K562 (cell line): ENCODE measurements at regions not wholly inside any gene's neighbourhood (a gene's known extent, or its start where the extent isn't known, plus 50 kb on each side); places are given as distances from the start of the nearest gene placed in this dataset.

ENCODE experiments used
- ATAC-seq: fragments of 200-7000 bp; cut with Tn5 transposase; 3 replicates; pipeline ENCODE4 v1.9.1; 2020; ENCODE audit warnings: moderate library complexity
- BruUV-seq: library from RNA; stranded (reverse); fragments of 400-500 nt; replicated peaks from 2 replicates; lab custom pipeline; 2021; lab: Mats Ljungman, UMichigan
- CTCF ChIA-PET: fragments of 300-600 bp; formaldehyde crosslinking; extraction: SDS; loops from one replicate; lab custom pipeline; 2021; ENCODE audit warnings: low intra/inter-chr PET ratio; lab: Yijun Ruan, JAX
- POLR2A ChIA-PET: fragments of 300-600, 350-650 bp; sonication (Branson Sonifier 250); formaldehyde crosslinking; extraction: SDS; loops from one replicate; lab custom pipeline; 2021; ENCODE audit warnings: antibody characterized with exemption, inconsistent platforms; lab: Yijun Ruan, JAX
- DNase-seq, 4 experiments: peaks; one replicate each; pipeline versions ENCODE4 v3.0.0 to v3.0.0-alpha.2; 2011 to 2018; ENCODE audit warnings: low spot score in 3 of 4, mixed read lengths in 3 of 4; ENCODE audit errors: extremely low read depth in 1 of 4
- FAIRE-seq: peaks from 2 replicates; lab custom pipeline; 2011; peaks lifted over from hg19 to GRCh38; lab: Jason Lieb, UNC
- H2AFZ ChIP-seq: 2 replicates; pipeline ENCODE4 v1.6.0; 2011; ENCODE audit warnings: low read depth, low read length, control low read depth, inconsistent platforms
- H3K27ac ChIP-seq: fragments of 200-600 bp; 3 replicates; pipeline ENCODE4 v1.8.0; 2011; ENCODE audit warnings: low read depth, mild to moderate bottlenecking, control low read depth, inconsistent platforms, low read length, moderate library complexity, mixed read lengths; ENCODE audit errors: extremely low read depth
- H3K27me3 ChIP-seq, 2 experiments: fragments of 300-600 bp in 1 of 2; 2 replicates in 1 of 2; 3 replicates in 1 of 2; pipeline versions ENCODE4 v1.6.0 to v1.8.0; 2011; ENCODE audit warnings: inconsistent platforms in 2 of 2, low read length in 2 of 2, mild to moderate bottlenecking in 1 of 2, mixed read lengths in 1 of 2, moderate library complexity in 1 of 2; ENCODE audit not compliant: control insufficient read depth in 2 of 2, insufficient read depth in 2 of 2
- H3K36me3 ChIP-seq: fragments of 300-600 bp; 3 replicates; pipeline ENCODE4 v1.8.0; 2011; ENCODE audit warnings: mild to moderate bottlenecking, low read length, inconsistent platforms; ENCODE audit not compliant: control insufficient read depth, insufficient read depth
- H3K4me1 ChIP-seq, 2 experiments: fragments of 200-600 bp in 1 of 2; replicated peaks in 1 of 2; 2 replicates in 1 of 2; 3 replicates in 1 of 2; pipeline versions ENCODE4 v1.5.1 to v1.8.0; 2011; ENCODE audit warnings: inconsistent platforms in 2 of 2, low read length in 2 of 2, mild to moderate bottlenecking in 1 of 2, mixed read lengths in 1 of 2, moderate library complexity in 1 of 2; ENCODE audit not compliant: control insufficient read depth in 2 of 2, insufficient read depth in 2 of 2
- H3K4me2 ChIP-seq: 2 replicates; pipeline ENCODE4 v1.6.1; 2011; ENCODE audit warnings: low read length, control low read depth, inconsistent platforms, mixed read lengths; ENCODE audit not compliant: insufficient read depth
- H3K4me3 ChIP-seq: fragments of 200-600 bp; sonication (generic), shearing (Covaris generic); 2 replicates; pipeline ENCODE4 v1.5.1; 2016; ENCODE audit warnings: control low read depth, inconsistent platforms
- H3K79me2 ChIP-seq: fragments of 200-600 bp; 3 replicates; pipeline ENCODE4 v1.8.0; 2011; ENCODE audit warnings: low read length, inconsistent platforms; ENCODE audit not compliant: control insufficient read depth, insufficient read depth
- H3K9ac ChIP-seq, 2 experiments: 2 replicates each; pipeline versions ENCODE4 v1.6.0 to v1.6.1; 2011; ENCODE audit warnings: low read depth in 2 of 2, low read length in 2 of 2, control low read depth in 1 of 2, inconsistent platforms in 1 of 2, mild to moderate bottlenecking in 1 of 2, mixed read lengths in 1 of 2; ENCODE audit not compliant: insufficient read depth in 1 of 2
- H3K9me1 ChIP-seq: one replicate; pipeline ENCODE4 v1.6.0; 2011; ENCODE audit warnings: inconsistent platforms, mild to moderate bottlenecking, low read length, moderate library complexity; ENCODE audit not compliant: control insufficient read depth, insufficient read depth
- H3K9me3 ChIP-seq: replicated peaks from 2 replicates; pipeline ENCODE4 v1.5.1; 2011; ENCODE audit warnings: low read depth, low read length, inconsistent platforms; ENCODE audit not compliant: control insufficient read depth, insufficient read depth
- H4K20me1 ChIP-seq: replicated peaks from 2 replicates; pipeline ENCODE4 v1.6.1; 2011; ENCODE audit warnings: low read length, inconsistent platforms, mixed read lengths; ENCODE audit not compliant: control insufficient read depth, insufficient read depth
- CTBP1 ChIP-seq: fragments of 450-650 bp; IDR thresholded peaks from 2 replicates; pipeline ENCODE4 v1.6.1; 2016; ENCODE audit warnings: borderline replicate concordance
- DIDO1 ChIP-seq: fragments of 450-650 bp; IDR thresholded peaks from 2 replicates; pipeline ENCODE4 v1.6.1; 2016; ENCODE audit warnings: low read depth, missing biosample characterization, missing genetic modification characterization
- HDAC2 ChIP-seq: fragments of 450-650 bp; IDR thresholded peaks from 2 replicates; pipeline ENCODE4 v1.6.1; 2016; ENCODE audit warnings: mild to moderate bottlenecking
- MCM3 ChIP-seq: fragments of 450-650 bp; IDR thresholded peaks from 2 replicates; pipeline ENCODE4 v1.6.1; 2016
- MED1 ChIP-seq: sonication (generic); formaldehyde crosslinking; IDR thresholded peaks from 2 replicates; pipeline ENCODE4 v1.8.1; 2023; ENCODE audit warnings: missing genetic modification reagents, borderline replicate concordance
- NCOR1 ChIP-seq: fragments of 450-650 bp; IDR thresholded peaks from 2 replicates; pipeline ENCODE4 v1.6.1; 2016; ENCODE audit warnings: mild to moderate bottlenecking, moderate library complexity
- POU5F1 ChIP-seq: fragments of 150-350 bp; IDR thresholded peaks from 2 replicates; pipeline ENCODE4 v1.6.1; 2014; ENCODE audit warnings: borderline replicate concordance, low read length, low read depth, mild to moderate bottlenecking; ENCODE audit not compliant: partially characterized antibody
- RNF219 ChIP-seq: fragments of 250-450 bp; sonication (Bioruptor Pico); IDR thresholded peaks from 2 replicates; pipeline ENCODE4 v1.5.0; 2022; ENCODE audit warnings: mild to moderate bottlenecking
- ZNF311 ChIP-seq: fragments of 250-450 bp; sonication (Bioruptor Pico); IDR thresholded peaks from 2 replicates; pipeline ENCODE4 v1.4.0; 2020; ENCODE audit warnings: mild to moderate bottlenecking, moderate library complexity
- ZNF507 ChIP-seq: conservative IDR thresholded peaks from 2 replicates; pipeline ENCODE4 v1.6.1; 2017; ENCODE audit warnings: missing genetic modification characterization, missing compliant biosample characterization
- WGBS: fragments of 100-300 bp; shearing (Covaris generic); methylation state at CpG from one replicate; pipeline ENCODE4 v1.1.6; 2016; ENCODE audit warnings: low coverage, mixed read lengths; ENCODE audit not compliant: insufficient coverage; ENCODE audit errors: missing lambda C conversion rate; 5-methylcytosine and 5-hydroxymethylcytosine counted together
- in situ Hi-C: fragments of 300-500 bp; cut with MboI; formaldehyde crosslinking; loops from 4 replicates; pipeline ENCODE4 v1.15.0; 2018; ENCODE audit warnings: inconsistent platforms, mixed read lengths
- intact Hi-C: fragments of 100-400 bp; cut with micrococcal nuclease; formaldehyde crosslinking; loops from 2 replicates; pipeline ENCODE4 v1.14.2; 2022
- TF ChIP-seq, protein P1 (sequence below): fragments of 250-450 bp; sonication (Bioruptor Pico); IDR thresholded peaks from 2 replicates; pipeline ENCODE4 v1.6.1; 2021; ENCODE audit warnings: mild to moderate bottlenecking
- TF ChIP-seq, protein P2 (sequence below): fragments of 250-450 bp; sonication (Bioruptor Pico); IDR thresholded peaks from 2 replicates; pipeline ENCODE4 v1.5.0; 2021; ENCODE audit warnings: mild to moderate bottlenecking, borderline replicate concordance

DNA sequence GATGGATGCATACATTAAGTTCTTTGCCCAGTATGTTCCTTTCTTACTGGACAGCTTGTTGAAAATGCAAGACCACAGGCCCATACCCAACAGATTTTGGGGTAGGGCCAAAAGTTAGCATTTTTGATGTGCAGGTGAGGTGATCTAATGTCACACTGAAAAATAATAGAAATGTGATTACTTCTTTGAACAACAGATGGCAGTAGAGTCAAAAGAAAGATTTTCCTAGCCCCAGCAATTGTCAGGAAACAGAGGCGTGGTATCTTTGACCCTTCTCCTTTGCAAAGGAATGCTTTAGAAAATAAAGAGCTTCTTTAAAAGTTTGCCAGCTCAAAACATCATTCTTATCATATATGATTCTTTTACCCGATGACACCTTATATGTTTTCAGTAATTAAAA is 343.6 kb upstream of the SYT4 start (continued):
- no peak for TF ChIP-seq RNF219
- TF ChIP-seq, protein P1, sequence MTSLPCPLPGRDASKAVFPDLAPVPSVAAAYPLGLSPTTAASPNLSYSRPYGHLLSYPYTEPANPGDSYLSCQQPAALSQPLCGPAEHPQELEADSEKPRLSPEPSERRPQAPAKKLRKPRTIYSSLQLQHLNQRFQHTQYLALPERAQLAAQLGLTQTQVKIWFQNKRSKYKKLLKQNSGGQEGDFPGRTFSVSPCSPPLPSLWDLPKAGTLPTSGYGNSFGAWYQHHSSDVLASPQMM (CRISPR knock-in tag): no peak

- 0% methylated on average over 2 of the region's 3 CpGs for WGBS
- Histone ChIP-seq H3K27ac (no peak overlapping the region), H3K4me1 (no peaks in the 10 kb centered on the region), H4K20me1 (no peaks in the 10 kb centered on the region), H2AFZ (no peak overlapping the region), H3K4me2 (no peak overlapping the region), H3K9me1 (no peaks in the 10 kb centered on the region), H3K27me3 (no peaks in the 10 kb centered on the region), H3K9me3 (no peaks in the 10 kb centered on the region), H3K36me3 (no peaks in the 10 kb centered on the region)
- CTCF ChIA-PET: no interaction called here
- ATAC-seq (no peak), FAIRE-seq (no peak)
- BruUV-seq: no TSS peak
- in situ Hi-C loops: no loop called here
- TF ChIP-seq MCM3: no peak
- TF ChIP-seq CTBP1: no peak
- TF ChIP-seq DIDO1 (tag): no peak
- no peak for TF ChIP-seq HDAC2
- TF ChIP-seq, protein P2, sequence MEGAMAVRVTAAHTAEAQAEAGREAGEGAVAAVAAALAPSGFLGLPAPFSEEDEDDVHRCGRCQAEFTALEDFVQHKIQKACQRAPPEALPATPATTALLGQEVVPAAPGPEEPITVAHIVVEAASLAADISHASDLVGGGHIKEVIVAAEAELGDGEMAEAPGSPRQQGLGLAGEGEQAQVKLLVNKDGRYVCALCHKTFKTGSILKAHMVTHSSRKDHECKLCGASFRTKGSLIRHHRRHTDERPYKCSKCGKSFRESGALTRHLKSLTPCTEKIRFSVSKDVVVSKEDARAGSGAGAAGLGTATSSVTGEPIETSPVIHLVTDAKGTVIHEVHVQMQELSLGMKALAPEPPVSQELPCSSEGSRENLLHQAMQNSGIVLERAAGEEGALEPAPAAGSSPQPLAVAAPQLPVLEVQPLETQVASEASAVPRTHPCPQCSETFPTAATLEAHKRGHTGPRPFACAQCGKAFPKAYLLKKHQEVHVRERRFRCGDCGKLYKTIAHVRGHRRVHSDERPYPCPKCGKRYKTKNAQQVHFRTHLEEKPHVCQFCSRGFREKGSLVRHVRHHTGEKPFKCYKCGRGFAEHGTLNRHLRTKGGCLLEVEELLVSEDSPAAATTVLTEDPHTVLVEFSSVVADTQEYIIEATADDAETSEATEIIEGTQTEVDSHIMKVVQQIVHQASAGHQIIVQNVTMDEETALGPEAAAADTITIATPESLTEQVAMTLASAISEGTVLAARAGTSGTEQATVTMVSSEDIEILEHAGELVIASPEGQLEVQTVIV: no peak
- TF ChIP-seq NCOR1: no peak
- no peak for TF ChIP-seq ZNF311 (CRISPR knock-in tag)
- no peak for TF ChIP-seq POU5F1
- TF ChIP-seq MED1 (CRISPR knock-in tag): no peak
- TF ChIP-seq ZNF507 (tag): no peak
- TF ChIP-seq, all 486 proteins: peak for 0
- Histone ChIP-seq H3K9ac (no peak overlapping the region), H3K4me3 (no peak overlapping the region), H3K79me2 (no peaks in the 10 kb centered on the region)
- POLR2A ChIA-PET: no interaction called here
- no peak for DNase-seq
- intact Hi-C loops: loop anchor here (10.0 kb wide), 2 partner anchors 1593 to 1763 kb away; no protein-coding TSS in a partner anchor
These were observed 344.7 kb upstream of the SYT4 start for GRCh38 chr18:43622024-43622423.
